GM13976 (cell line): ENCODE measurements at regions not wholly inside any gene's neighbourhood (a gene's known extent, or its start where the extent isn't known, plus 50 kb on each side); places are given as distances from the start of the nearest gene placed in this dataset.

Experiments used
- DNase-seq: peaks from one replicate; pipeline ENCODE4 v3.0.0; 2012; ENCODE audit warnings: low spot score
- in situ Hi-C: fragments of 300-500 bp; cut with MboI; formaldehyde crosslinking; loops from one replicate; pipeline ENCODE4 v1.12.0; 2022; ENCODE audit warnings: low sequenced_read_pairs, mixed read lengths, inconsistent platforms; ENCODE audit not compliant: unreplicated experiment
- TF ChIP-seq, protein P1 (sequence below): IDR thresholded peaks from 2 replicates; pipeline ENCODE4 v1.5.1; 2012; ENCODE audit warnings: borderline replicate concordance, mild to moderate bottlenecking; ENCODE audit not compliant: insufficient read depth; ENCODE audit errors: extremely low read depth, missing control alignments, control extremely low read depth

DNA sequence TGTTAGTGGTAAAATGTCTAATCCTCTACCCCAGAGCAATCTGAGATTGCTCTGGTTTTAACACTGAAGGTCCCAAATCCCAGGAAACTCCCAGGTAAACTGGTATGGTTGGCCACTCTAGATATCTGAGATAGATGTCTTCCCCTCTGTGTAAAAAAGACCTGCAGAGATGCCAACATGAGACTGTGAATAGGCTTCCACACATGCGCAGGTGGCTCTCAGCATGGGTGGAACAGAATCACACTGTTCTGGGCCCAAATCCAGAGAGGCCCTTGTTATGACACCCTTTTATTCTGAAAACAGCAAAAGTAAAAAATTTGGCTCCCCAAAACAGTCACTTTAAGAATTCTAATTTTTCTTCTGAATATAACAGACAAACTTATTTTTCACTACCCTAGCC lies 88.7 kb upstream of the BMP5 start:
- TF ChIP-seq, protein P1, sequence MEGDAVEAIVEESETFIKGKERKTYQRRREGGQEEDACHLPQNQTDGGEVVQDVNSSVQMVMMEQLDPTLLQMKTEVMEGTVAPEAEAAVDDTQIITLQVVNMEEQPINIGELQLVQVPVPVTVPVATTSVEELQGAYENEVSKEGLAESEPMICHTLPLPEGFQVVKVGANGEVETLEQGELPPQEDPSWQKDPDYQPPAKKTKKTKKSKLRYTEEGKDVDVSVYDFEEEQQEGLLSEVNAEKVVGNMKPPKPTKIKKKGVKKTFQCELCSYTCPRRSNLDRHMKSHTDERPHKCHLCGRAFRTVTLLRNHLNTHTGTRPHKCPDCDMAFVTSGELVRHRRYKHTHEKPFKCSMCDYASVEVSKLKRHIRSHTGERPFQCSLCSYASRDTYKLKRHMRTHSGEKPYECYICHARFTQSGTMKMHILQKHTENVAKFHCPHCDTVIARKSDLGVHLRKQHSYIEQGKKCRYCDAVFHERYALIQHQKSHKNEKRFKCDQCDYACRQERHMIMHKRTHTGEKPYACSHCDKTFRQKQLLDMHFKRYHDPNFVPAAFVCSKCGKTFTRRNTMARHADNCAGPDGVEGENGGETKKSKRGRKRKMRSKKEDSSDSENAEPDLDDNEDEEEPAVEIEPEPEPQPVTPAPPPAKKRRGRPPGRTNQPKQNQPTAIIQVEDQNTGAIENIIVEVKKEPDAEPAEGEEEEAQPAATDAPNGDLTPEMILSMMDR: no peak
- no peak for DNase-seq
- in situ Hi-C loops: no loop called here

DNA sequence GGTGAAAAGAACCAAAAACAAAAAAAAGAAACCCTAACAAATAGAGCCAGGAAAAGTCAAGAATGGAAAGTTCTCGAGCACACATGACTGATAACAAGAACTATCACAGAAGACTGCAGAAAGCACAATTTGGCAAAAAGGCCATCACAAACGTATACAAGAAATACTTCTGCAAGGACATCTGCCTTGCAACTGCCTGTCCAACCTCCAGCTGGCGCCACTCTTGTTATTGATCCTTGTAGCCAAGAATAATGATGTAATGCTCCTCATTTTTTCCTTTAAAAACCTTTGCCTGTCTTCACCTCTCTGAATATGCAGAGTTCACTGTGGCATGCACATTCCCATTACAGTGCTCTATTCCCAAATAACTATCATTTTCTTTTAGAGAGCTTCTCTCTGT lies 87.9 kb upstream of the BMP5 start:
- DNase-seq: no peak
- TF ChIP-seq, protein P1: no peak
- in situ Hi-C loops: no loop called here

DNA sequence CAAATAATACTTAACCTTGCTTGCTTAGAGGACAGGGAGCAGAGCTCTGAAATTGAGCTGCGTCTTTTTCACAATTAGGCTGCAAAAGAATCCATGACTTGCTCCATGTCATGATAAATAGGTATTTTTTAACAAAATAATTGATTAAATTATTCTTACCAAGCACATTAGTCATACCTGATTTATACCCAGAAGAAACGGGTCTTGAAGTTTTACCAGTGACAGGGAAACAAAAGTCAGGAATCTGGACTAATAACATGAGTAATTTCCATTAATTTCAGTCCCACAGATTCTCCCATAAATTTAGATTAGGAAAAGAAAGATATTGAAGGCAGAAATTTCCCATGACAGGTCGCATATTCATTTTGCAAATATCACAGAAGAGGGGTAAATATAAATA lies 85.0 kb upstream of the BMP5 start:
- TF ChIP-seq, protein P1: no peak
- in situ Hi-C loops: no loop called here
- DNase-seq: no peak

DNA sequence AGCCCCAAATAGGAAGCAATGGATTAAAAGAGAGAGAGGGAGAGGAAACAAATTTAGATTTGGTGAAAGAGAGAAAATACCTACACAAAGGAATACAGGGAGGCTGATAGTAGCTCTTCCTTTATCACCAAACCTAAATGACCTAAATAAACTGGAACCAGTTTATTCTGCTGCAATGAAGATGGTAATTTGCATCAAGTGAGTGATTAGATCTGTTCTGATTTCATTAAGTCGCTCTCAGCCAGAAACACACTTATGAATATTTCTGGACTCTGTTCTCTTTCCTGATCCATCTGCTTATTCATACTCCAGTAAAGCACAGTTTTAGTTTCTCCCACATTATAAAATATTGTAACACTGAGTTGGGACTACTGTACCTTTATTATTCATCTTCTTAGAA lies 83.4 kb upstream of the BMP5 start:
- no peak for DNase-seq
- in situ Hi-C loops: no loop called here
- TF ChIP-seq, protein P1: no peak

DNA sequence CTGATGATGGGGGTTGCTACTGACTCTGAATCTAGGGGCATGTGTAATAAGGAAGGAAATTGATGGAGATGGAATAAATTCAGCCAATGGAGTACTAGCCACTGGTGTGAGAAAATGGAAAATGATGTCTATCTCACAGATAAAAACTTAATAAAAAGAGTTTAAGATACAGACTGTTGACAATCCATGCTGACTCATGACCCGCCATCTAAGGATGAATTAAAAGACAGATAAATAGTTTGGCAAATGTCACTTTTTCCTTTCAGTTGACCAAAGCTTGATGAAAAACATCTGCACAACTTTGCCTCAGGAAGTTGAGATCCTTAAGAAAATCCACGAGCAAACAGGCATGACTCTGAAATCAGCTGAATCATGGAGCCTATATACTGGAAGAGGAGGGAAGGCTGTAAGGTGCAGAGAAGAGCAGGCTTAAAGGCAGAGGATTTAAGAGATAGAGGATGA lies 82.6 kb upstream of the BMP5 start:
- in situ Hi-C loops: no loop called here
- no peak for DNase-seq
- TF ChIP-seq, protein P1: no peak

DNA sequence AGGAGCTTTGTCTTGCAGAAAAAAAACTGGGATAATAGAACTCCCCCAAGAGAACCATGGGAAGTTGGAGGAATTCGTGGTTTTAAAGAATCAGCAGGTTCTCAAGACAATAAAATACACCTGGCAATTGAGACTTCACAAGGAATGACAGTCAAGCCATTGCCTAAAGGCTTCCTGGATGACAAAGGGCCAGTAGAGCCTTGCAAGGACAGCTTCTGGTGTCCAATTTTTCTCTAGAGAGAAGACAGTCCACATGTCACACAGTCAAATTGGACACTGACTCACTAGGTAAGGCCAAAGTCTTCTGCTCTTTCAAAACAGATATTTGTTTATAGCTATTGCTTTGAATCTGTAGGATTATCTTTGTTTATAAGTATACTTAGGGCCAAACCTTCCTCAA lies 80.3 kb upstream of the BMP5 start:
- no peak for DNase-seq
- TF ChIP-seq, protein P1: no peak
- in situ Hi-C loops: no loop called here

DNA sequence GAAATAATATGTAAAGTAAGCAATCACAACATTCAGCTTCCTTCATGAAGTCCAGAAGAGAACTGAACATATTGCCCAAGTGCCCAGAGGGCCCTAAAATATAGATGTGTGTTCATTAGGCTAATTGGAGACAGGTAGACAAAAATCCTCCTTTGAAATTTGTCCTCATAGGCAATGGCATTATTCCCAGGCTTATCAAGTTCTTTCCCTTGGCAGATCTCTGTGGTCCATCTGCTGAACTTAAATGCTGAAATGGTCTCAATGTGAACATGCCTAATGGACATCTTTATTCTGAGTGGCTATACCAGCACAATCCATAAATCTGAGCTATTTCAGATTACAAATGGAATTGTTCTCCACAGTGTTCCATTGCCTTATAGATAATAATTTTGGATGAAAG lies 79.0 kb upstream of the BMP5 start:
- TF ChIP-seq, protein P1: no peak
- in situ Hi-C loops: no loop called here
- no peak for DNase-seq
